SK-N-SH (cell line): ENCODE measurements at regions not wholly inside any gene's neighbourhood (a gene's known extent, or its start where the extent isn't known, plus 50 kb on each side); places are given as distances from the start of the nearest gene placed in this dataset.

Source experiments
- CTCF ChIA-PET: fragments of 300-600, 350-600 bp; formaldehyde crosslinking; extraction: SDS; loops from one replicate; lab custom pipeline; 2021; lab: Yijun Ruan, JAX
- POLR2A ChIA-PET: fragments of 350-600 bp; sonication (Branson Sonifier 250); formaldehyde crosslinking; extraction: SDS; loops from one replicate; lab custom pipeline; 2020; ENCODE audit warnings: antibody characterized with exemption, inconsistent platforms; lab: Yijun Ruan, JAX
- DNase-seq: peaks from one replicate; pipeline ENCODE4 v3.0.0; 2012
- H2AFZ ChIP-seq: fragments of 200-600 bp; sonication (generic); 2 replicates; pipeline ENCODE4 v1.8.1; 2016; ENCODE audit warnings: antibody characterized with exemption, mild to moderate bottlenecking, low read depth
- H3F3A ChIP-seq: fragments of 200-600 bp; sonication (generic); replicated peaks from 2 replicates; pipeline ENCODE3; 2016; ENCODE audit warnings: antibody characterized with exemption, mild to moderate bottlenecking; ENCODE audit not compliant: insufficient read depth
- H3K27ac ChIP-seq, 2 experiments: fragments of 200-500 bp in 1 of 2; fragments of 200-600 bp in 1 of 2; sonication (Bioruptor generic) in 1 of 2; sonication (generic), shearing (Covaris generic) in 1 of 2; 2 replicates each; pipeline versions ENCODE4 v1.5.1 to v1.6.1; 2014 to 2016; ENCODE audit warnings: low read depth in 2 of 2, inconsistent platforms in 1 of 2, low read length in 1 of 2, mild to moderate bottlenecking in 1 of 2, mixed read lengths in 1 of 2
- H3K27me3 ChIP-seq: fragments of 200-600 bp; sonication (generic), shearing (Covaris generic); 2 replicates; pipeline ENCODE4 v1.6.1; 2016; ENCODE audit warnings: mixed run types; ENCODE audit not compliant: insufficient read depth
- H3K36me3 ChIP-seq, 2 experiments: fragments of 200-500 bp in 1 of 2; fragments of 200-600 bp in 1 of 2; sonication (Bioruptor generic) in 1 of 2; sonication (generic) in 1 of 2; replicated peaks in 1 of 2; 2 replicates each; pipeline versions ENCODE3 to v1.5.1; 2014 to 2016; ENCODE audit warnings: low read length in 1 of 2, mild to moderate bottlenecking in 1 of 2; ENCODE audit not compliant: insufficient read depth in 2 of 2, control insufficient read depth in 1 of 2
- H3K4me1 ChIP-seq, 2 experiments: fragments of 200-500 bp in 1 of 2; fragments of 200-600 bp in 1 of 2; sonication (Bioruptor generic) in 1 of 2; sonication (generic), shearing (Covaris generic) in 1 of 2; 2 replicates each; pipeline versions ENCODE4 v1.5.1 to v1.6.1; 2014 to 2016; ENCODE audit warnings: low read depth in 1 of 2, low read length in 1 of 2, mixed run types in 1 of 2; ENCODE audit not compliant: insufficient read depth in 2 of 2, control insufficient read depth in 1 of 2
- H3K4me2 ChIP-seq: fragments of 200-600 bp; sonication (generic), shearing (Covaris generic); 2 replicates; pipeline ENCODE4 v1.6.1; 2017; ENCODE audit warnings: mixed run types
- H3K4me3 ChIP-seq, 2 experiments: fragments of 200-500 bp in 1 of 2; fragments of 200-600 bp in 1 of 2; sonication (Bioruptor generic) in 1 of 2; sonication (generic), shearing (Covaris generic) in 1 of 2; 2 replicates each; pipeline versions ENCODE4 v1.5.1 to v1.8.1; 2014 to 2016; ENCODE audit warnings: low read depth in 2 of 2, inconsistent platforms in 1 of 2, low read length in 1 of 2, mild to moderate bottlenecking in 1 of 2, mixed read lengths in 1 of 2, moderate library complexity in 1 of 2
- H3K79me2 ChIP-seq: fragments of 200-600 bp; sonication (generic); 2 replicates; pipeline ENCODE4 v1.8.1; 2017; ENCODE audit warnings: mild to moderate bottlenecking; ENCODE audit not compliant: insufficient read depth
- H3K9ac ChIP-seq: fragments of 200-600 bp; sonication (generic); 2 replicates; pipeline ENCODE4 v1.6.1; 2017; ENCODE audit warnings: mixed run types
- H3K9me2 ChIP-seq: fragments of 200-600 bp; sonication (generic); 2 replicates; pipeline ENCODE4 v1.6.1; 2017; ENCODE audit warnings: mixed run types
- H3K9me3 ChIP-seq: fragments of 200-600 bp; sonication (generic); 2 replicates; pipeline ENCODE4 v1.6.1; 2017; ENCODE audit warnings: mixed run types, mild to moderate bottlenecking, moderate library complexity
- H4K20me1 ChIP-seq: fragments of 200-600 bp; sonication (generic); 2 replicates; pipeline ENCODE4 v1.6.1; 2017; ENCODE audit warnings: mild to moderate bottlenecking, mixed run types; ENCODE audit not compliant: insufficient read depth
- CHD2 ChIP-seq: fragments of 150-350 bp; IDR thresholded peaks from 2 replicates; pipeline ENCODE4 v1.6.1; 2018; ENCODE audit warnings: low read length; ENCODE audit not compliant: partially characterized antibody
- ELF1 ChIP-seq: IDR thresholded peaks from 2 replicates; pipeline ENCODE4 v1.4.0; 2012
- EZH2phosphoT487 ChIP-seq: fragments of 200-600 bp; sonication (generic); IDR thresholded peaks from 2 replicates; pipeline ENCODE4 v1.6.1; 2017; ENCODE audit warnings: low read depth, mixed run types, mild to moderate bottlenecking, antibody characterized with exemption, moderate library complexity, borderline replicate concordance
- FOXJ3 ChIP-seq: sonication (generic); formaldehyde crosslinking; IDR thresholded peaks from 2 replicates; pipeline ENCODE4 v1.5.1; 2020; ENCODE audit warnings: mild to moderate bottlenecking, missing genetic modification reagents
- GABPA ChIP-seq: IDR thresholded peaks from 2 replicates; pipeline ENCODE4 v1.4.0; 2012; ENCODE audit warnings: low read depth, mild to moderate bottlenecking
- GATA2 ChIP-seq: sonication (generic); formaldehyde crosslinking; IDR thresholded peaks from 2 replicates; pipeline ENCODE4 v1.5.0; 2020; ENCODE audit warnings: mild to moderate bottlenecking, missing genetic modification reagents
- JUND ChIP-seq: IDR thresholded peaks from 2 replicates; pipeline ENCODE4 v1.4.0; 2012
- MEF2A ChIP-seq: IDR thresholded peaks from 2 replicates; pipeline ENCODE4 v1.4.0; 2012; ENCODE audit warnings: low read depth, borderline replicate concordance
- MXI1 ChIP-seq: IDR thresholded peaks from 2 replicates; pipeline ENCODE4 v1.6.1; 2012; ENCODE audit warnings: mild to moderate bottlenecking, low read depth, low read length, improper control_type of control experiment
- NFIC ChIP-seq: IDR thresholded peaks from 2 replicates; pipeline ENCODE4 v1.4.0; 2012; ENCODE audit warnings: borderline replicate concordance
- POLR2AphosphoS5 ChIP-seq: IDR thresholded peaks from 2 replicates; pipeline ENCODE4 v1.6.1; 2012; ENCODE audit warnings: low read depth, low read length
- RCOR1 ChIP-seq: fragments of 150-350 bp; IDR thresholded peaks from 2 replicates; pipeline ENCODE4 v1.6.1; 2017; ENCODE audit warnings: antibody characterized with exemption, low read length
- RXRA ChIP-seq: IDR thresholded peaks from 2 replicates; pipeline ENCODE4 v1.4.0; 2012; ENCODE audit warnings: low read depth, mild to moderate bottlenecking, borderline replicate concordance
- SMC3 ChIP-seq: IDR thresholded peaks from 2 replicates; pipeline ENCODE4 v1.6.1; 2012; ENCODE audit warnings: low read depth, low read length, improper control_type of control experiment
- TCF12 ChIP-seq: IDR thresholded peaks from 2 replicates; pipeline ENCODE4 v1.4.0; 2012
- TEAD4 ChIP-seq: IDR thresholded peaks from 2 replicates; pipeline ENCODE4 v1.4.0; 2012; ENCODE audit warnings: mild to moderate bottlenecking, borderline replicate concordance; ENCODE audit not compliant: insufficient read depth
- WGBS: methylation state at CpG from one replicate; pipeline ENCODE4 v1.1.6; 2017; ENCODE audit warnings: low lambda C conversion rate; 5-methylcytosine and 5-hydroxymethylcytosine counted together
- TF ChIP-seq, protein P1 (sequence below): IDR thresholded peaks from 2 replicates; pipeline ENCODE4 v1.4.0; 2012; ENCODE audit warnings: low read depth
- TF ChIP-seq, protein P2 (sequence below): fragments of 200-600 bp; sonication (generic); IDR thresholded peaks from 2 replicates; pipeline ENCODE4 v1.6.1; 2017; ENCODE audit warnings: antibody characterized with exemption, mild to moderate bottlenecking, moderate library complexity
- TF ChIP-seq, protein P3 (sequence below): IDR thresholded peaks from 2 replicates; pipeline ENCODE4; 2012
- TF ChIP-seq, protein P4 (sequence below): IDR thresholded peaks from 2 replicates; pipeline ENCODE4 v1.4.0; 2012; ENCODE audit warnings: low read depth, borderline replicate concordance
- TF ChIP-seq, protein P5 (sequence below): fragments of 150-350 bp; IDR thresholded peaks from 2 replicates; pipeline ENCODE4 v1.6.1; 2017; ENCODE audit warnings: antibody characterized with exemption, low read length, low read depth, borderline replicate concordance
- TF ChIP-seq, protein P6 (sequence below): fragments of 150-350 bp; IDR thresholded peaks from 2 replicates; pipeline ENCODE4 v1.6.1; 2016; ENCODE audit warnings: mild to moderate bottlenecking, low read depth, low read length

DNA sequence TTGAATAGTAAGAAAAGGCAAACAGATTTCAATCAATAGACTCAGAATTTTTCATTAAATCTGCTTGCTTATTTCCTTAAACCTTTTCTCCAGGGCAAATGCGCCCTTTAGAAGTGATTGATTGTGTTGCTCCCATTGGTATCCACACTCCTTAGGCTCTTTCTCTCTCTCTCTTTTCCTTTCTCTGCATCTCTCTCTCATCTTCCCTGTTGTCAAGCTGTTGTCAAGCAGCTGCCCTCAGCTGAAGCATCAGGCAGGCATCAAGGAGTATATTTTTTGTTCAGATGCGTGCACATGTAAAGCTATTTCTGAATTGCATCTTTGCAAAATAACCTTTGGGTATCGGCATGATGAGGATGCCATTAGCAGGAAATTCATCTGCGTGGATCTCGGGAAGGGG is 107.2 kb upstream of the PLET1 start:
- Histone ChIP-seq H3K4me3 (no peak overlapping the region), H3K9me3 (no peaks in the 10 kb centered on the region), H3K9me2 (no peaks in the 10 kb centered on the region), H3K27me3 (no peaks in the 10 kb centered on the region), H3K36me3 (no peaks in the 10 kb centered on the region), H3K4me2 (no peak overlapping the region), H3K79me2 (no peaks in the 10 kb centered on the region), H3K9ac (no peak overlapping the region), H3K4me1 (peaks cover 0 to 24% of the 10 kb centered on the region in 2 experiments; a peak in 1 of 4 replicates), H4K20me1 (no peaks in the 10 kb centered on the region), H2AFZ (no peak overlapping the region), H3F3A (no peaks in the 10 kb centered on the region), H3K27ac (no peak overlapping the region)
- no peak for TF ChIP-seq GATA2 (CRISPR knock-in tag)
- TF ChIP-seq, protein P1, sequence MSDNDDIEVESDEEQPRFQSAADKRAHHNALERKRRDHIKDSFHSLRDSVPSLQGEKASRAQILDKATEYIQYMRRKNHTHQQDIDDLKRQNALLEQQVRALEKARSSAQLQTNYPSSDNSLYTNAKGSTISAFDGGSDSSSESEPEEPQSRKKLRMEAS = no peak
- no peak for TF ChIP-seq NFIC
- no peak for TF ChIP-seq MXI1
- no peak for TF ChIP-seq FOXJ3 (CRISPR knock-in tag)
- no peak for TF ChIP-seq RCOR1
- no peak for TF ChIP-seq TCF12
- no peak for TF ChIP-seq MEF2A
- CTCF ChIA-PET = interaction anchor here (0.6 kb wide), 2 partner anchors 86 to 761 kb away, joined by 3 read pairs; no protein-coding TSS in a partner anchor
- POLR2A ChIA-PET = no interaction called here
- WGBS = 75% methylated on average over 5 of the region's 5 CpGs
- DNase-seq = no peak

DNA sequence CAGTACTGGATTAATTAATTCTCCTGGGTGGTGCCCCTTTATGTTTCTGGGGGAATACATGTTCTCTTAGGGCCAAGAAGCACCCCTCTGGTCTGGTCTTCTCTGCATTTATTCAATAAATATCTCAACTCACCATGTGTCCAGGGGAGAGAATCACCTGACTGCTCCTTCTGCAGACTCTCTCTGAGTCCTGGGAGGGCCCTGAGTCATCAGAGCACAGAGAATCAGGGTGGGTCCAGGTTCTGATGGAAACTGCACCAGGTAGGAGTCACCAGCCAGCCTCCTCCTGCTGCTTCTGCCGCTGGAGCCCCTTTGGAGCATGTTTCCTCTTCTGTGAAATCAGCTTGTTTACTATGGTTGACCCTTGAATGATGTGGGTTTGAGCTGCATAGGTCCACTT is 107.7 kb upstream of the PLET1 start:
- no peak for DNase-seq
- WGBS = 88% methylated on average over 1 of the region's 1 CpG

More for the DNA sequence above, 107.7 kb upstream of the PLET1 start:
- no peak overlapping the region for H3K27ac ChIP-seq
- H3K79me2 ChIP-seq = no peaks in the 10 kb centered on the region
- H3K27me3 ChIP-seq = no peaks in the 10 kb centered on the region
- no peaks in the 10 kb centered on the region for H4K20me1 ChIP-seq
- no peaks in the 10 kb centered on the region for H3K9me3 ChIP-seq
- H3K9me2 ChIP-seq = no peaks in the 10 kb centered on the region
- H3K4me3 ChIP-seq = no peak overlapping the region
- CTCF ChIA-PET = interaction anchor here (0.6 kb wide), 2 partner anchors 86 to 761 kb away, joined by 3 read pairs; no protein-coding TSS in a partner anchor
- peaks cover 0 to 24% of the 10 kb centered on the region in 2 experiments; a peak in 1 of 4 replicates for H3K4me1 ChIP-seq
- POLR2A ChIA-PET = no interaction called here
- TF ChIP-seq CHD2 (no peak), GATA2 (CRISPR knock-in tag) (no peak), TEAD4 (no peak), GABPA (no peak), SMC3 (no peak), POLR2AphosphoS5 (no peak), TCF12 (no peak), ELF1 (no peak), EZH2phosphoT487 (no peak), RXRA (no peak), JUND (no peak)
- TF ChIP-seq, protein P2, sequence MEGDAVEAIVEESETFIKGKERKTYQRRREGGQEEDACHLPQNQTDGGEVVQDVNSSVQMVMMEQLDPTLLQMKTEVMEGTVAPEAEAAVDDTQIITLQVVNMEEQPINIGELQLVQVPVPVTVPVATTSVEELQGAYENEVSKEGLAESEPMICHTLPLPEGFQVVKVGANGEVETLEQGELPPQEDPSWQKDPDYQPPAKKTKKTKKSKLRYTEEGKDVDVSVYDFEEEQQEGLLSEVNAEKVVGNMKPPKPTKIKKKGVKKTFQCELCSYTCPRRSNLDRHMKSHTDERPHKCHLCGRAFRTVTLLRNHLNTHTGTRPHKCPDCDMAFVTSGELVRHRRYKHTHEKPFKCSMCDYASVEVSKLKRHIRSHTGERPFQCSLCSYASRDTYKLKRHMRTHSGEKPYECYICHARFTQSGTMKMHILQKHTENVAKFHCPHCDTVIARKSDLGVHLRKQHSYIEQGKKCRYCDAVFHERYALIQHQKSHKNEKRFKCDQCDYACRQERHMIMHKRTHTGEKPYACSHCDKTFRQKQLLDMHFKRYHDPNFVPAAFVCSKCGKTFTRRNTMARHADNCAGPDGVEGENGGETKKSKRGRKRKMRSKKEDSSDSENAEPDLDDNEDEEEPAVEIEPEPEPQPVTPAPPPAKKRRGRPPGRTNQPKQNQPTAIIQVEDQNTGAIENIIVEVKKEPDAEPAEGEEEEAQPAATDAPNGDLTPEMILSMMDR = no peak
- TF ChIP-seq, protein P3, sequence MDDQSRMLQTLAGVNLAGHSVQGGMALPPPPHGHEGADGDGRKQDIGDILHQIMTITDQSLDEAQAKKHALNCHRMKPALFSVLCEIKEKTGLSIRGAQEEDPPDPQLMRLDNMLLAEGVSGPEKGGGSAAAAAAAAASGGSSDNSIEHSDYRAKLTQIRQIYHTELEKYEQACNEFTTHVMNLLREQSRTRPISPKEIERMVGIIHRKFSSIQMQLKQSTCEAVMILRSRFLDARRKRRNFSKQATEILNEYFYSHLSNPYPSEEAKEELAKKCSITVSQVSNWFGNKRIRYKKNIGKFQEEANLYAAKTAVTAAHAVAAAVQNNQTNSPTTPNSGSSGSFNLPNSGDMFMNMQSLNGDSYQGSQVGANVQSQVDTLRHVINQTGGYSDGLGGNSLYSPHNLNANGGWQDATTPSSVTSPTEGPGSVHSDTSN = no peak
- TF ChIP-seq, protein P4, sequence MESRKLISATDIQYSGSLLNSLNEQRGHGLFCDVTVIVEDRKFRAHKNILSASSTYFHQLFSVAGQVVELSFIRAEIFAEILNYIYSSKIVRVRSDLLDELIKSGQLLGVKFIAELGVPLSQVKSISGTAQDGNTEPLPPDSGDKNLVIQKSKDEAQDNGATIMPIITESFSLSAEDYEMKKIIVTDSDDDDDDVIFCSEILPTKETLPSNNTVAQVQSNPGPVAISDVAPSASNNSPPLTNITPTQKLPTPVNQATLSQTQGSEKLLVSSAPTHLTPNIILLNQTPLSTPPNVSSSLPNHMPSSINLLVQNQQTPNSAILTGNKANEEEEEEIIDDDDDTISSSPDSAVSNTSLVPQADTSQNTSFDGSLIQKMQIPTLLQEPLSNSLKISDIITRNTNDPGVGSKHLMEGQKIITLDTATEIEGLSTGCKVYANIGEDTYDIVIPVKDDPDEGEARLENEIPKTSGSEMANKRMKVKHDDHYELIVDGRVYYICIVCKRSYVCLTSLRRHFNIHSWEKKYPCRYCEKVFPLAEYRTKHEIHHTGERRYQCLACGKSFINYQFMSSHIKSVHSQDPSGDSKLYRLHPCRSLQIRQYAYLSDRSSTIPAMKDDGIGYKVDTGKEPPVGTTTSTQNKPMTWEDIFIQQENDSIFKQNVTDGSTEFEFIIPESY = no peak
- TF ChIP-seq, protein P5, sequence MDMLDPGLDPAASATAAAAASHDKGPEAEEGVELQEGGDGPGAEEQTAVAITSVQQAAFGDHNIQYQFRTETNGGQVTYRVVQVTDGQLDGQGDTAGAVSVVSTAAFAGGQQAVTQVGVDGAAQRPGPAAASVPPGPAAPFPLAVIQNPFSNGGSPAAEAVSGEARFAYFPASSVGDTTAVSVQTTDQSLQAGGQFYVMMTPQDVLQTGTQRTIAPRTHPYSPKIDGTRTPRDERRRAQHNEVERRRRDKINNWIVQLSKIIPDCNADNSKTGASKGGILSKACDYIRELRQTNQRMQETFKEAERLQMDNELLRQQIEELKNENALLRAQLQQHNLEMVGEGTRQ = no peak
- TF ChIP-seq, protein P6, sequence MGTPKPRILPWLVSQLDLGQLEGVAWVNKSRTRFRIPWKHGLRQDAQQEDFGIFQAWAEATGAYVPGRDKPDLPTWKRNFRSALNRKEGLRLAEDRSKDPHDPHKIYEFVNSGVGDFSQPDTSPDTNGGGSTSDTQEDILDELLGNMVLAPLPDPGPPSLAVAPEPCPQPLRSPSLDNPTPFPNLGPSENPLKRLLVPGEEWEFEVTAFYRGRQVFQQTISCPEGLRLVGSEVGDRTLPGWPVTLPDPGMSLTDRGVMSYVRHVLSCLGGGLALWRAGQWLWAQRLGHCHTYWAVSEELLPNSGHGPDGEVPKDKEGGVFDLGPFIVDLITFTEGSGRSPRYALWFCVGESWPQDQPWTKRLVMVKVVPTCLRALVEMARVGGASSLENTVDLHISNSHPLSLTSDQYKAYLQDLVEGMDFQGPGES = no peak
- H3F3A ChIP-seq = no peaks in the 10 kb centered on the region
- no peak overlapping the region for H3K4me2 ChIP-seq
- H2AFZ ChIP-seq = no peak overlapping the region
- H3K9ac ChIP-seq = no peak overlapping the region
- no peaks in the 10 kb centered on the region for H3K36me3 ChIP-seq
